PC-3 (cell line): ENCODE measurements at regions not wholly inside any gene's neighbourhood (a gene's known extent, or its start where the extent isn't known, plus 50 kb on each side); places are given as distances from the start of the nearest gene placed in this dataset.

Experiments
- EZH2 ChIP-seq: fragments of 300-600 bp; sonication (generic); IDR thresholded peaks from one replicate; pipeline ENCODE4 v1.6.1; 2017; ENCODE audit warnings: antibody characterized with exemption, mild to moderate bottlenecking, low read length; ENCODE audit not compliant: unreplicated experiment
- EZH2phosphoT487 ChIP-seq: fragments of 300-600 bp; sonication (generic); IDR thresholded peaks from 2 replicates; pipeline ENCODE4 v1.6.1; 2018; ENCODE audit warnings: mild to moderate bottlenecking, antibody characterized with exemption, low read length, borderline replicate concordance
- TF ChIP-seq, protein P1 (sequence below): fragments of 300-600 bp; sonication (generic); conservative IDR thresholded peaks from 2 replicates; pipeline ENCODE4 v1.5.1; 2017; ENCODE audit warnings: antibody characterized with exemption, low read depth, mild to moderate bottlenecking, low read length

DNA sequence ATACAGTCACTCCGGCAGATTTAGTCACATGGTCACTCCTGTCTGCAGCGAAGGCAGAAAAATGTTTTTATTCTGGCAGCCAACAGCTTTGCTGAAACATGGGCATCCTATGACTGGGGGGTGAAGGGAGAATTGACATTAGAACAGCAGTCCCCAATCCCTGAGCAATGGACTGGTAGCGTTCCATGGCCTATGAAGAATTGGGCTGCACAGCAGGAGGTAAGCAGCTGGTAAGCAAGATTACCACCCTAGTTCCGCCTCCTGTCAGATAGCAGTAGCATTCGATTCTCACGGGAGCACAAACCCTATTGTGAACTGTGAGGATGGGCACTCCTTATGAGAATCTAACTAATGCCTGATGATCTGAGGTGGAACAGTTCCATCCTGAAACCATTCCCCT is 93.1 kb upstream of the FTMT start:
- TF ChIP-seq, protein P1, sequence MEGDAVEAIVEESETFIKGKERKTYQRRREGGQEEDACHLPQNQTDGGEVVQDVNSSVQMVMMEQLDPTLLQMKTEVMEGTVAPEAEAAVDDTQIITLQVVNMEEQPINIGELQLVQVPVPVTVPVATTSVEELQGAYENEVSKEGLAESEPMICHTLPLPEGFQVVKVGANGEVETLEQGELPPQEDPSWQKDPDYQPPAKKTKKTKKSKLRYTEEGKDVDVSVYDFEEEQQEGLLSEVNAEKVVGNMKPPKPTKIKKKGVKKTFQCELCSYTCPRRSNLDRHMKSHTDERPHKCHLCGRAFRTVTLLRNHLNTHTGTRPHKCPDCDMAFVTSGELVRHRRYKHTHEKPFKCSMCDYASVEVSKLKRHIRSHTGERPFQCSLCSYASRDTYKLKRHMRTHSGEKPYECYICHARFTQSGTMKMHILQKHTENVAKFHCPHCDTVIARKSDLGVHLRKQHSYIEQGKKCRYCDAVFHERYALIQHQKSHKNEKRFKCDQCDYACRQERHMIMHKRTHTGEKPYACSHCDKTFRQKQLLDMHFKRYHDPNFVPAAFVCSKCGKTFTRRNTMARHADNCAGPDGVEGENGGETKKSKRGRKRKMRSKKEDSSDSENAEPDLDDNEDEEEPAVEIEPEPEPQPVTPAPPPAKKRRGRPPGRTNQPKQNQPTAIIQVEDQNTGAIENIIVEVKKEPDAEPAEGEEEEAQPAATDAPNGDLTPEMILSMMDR: no peak
- TF ChIP-seq EZH2phosphoT487 (no peak), EZH2 (no peak)
